ENCODE measurements at regions not wholly inside any gene's neighbourhood (a gene's known extent, or its start where the extent isn't known, plus 50 kb on each side); places are given as distances from the start of the nearest gene placed in this dataset.

GRCh38 chr1:232456714-232457113 lies 173.2 kb downstream of the SIPA1L2 start:
- peaks cover 0 to 6% (median 0%) of the 10 kb centered on the region in 3 donors for H3K36me3 ChIP-seq
- no peak overlapping the region for H3K27ac ChIP-seq
- H3K9me3 ChIP-seq, result no peaks in the 10 kb centered on the region
- TF ChIP-seq, protein P1, sequence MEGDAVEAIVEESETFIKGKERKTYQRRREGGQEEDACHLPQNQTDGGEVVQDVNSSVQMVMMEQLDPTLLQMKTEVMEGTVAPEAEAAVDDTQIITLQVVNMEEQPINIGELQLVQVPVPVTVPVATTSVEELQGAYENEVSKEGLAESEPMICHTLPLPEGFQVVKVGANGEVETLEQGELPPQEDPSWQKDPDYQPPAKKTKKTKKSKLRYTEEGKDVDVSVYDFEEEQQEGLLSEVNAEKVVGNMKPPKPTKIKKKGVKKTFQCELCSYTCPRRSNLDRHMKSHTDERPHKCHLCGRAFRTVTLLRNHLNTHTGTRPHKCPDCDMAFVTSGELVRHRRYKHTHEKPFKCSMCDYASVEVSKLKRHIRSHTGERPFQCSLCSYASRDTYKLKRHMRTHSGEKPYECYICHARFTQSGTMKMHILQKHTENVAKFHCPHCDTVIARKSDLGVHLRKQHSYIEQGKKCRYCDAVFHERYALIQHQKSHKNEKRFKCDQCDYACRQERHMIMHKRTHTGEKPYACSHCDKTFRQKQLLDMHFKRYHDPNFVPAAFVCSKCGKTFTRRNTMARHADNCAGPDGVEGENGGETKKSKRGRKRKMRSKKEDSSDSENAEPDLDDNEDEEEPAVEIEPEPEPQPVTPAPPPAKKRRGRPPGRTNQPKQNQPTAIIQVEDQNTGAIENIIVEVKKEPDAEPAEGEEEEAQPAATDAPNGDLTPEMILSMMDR (IDR thresholded peaks at IDR 0.05), result no peak
- H3K4me3 ChIP-seq, result no peak overlapping the region
- no peak for DNase-seq
- H3K4me1 ChIP-seq, result no peaks in the 10 kb centered on the region
- H3K27me3 ChIP-seq, result no peaks in the 10 kb centered on the region
- intact Hi-C loops (cut with DNase I; ENCODE audit: low total_unique reads), result no loop called here

DNA sequence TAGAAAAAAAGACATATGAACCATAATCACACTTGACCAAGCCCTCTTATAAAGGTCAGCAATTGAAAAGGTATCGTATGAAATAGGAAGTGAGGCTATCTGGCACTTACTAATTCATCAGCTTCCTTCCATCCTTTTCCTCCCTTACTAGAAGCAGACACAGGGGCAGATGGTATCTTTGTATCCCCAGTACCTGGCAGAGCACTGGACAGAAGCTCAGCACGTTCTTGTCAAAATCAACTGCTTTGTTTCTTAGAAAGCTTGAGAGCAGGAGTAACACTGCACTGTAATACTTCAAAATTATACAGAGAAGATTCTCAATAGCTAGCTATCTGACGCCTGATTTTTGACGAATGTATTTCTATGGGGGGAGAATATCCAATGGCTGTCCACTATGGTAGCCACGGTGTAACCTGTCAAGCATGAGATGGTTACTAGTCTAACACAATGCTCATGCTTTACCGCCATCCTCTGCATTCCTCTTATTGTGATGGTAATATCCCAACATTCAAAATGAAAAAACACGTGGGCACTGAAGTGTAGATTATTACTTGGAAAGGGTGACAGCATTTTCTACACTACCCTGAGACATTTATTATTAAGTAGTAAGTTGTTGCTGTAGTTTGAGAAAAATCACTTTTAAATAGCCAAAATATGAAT lies 175.6 kb downstream of the SIPA1L2 start:
- no peaks in the 10 kb centered on the region for H3K36me3 ChIP-seq
- H3K9me3 ChIP-seq, result no peaks in the 10 kb centered on the region
- intact Hi-C loops (cut with DNase I; ENCODE audit: low total_unique reads), result no loop called here
- TF ChIP-seq, protein P1 (IDR thresholded peaks at IDR 0.05), result no peak
- H3K27me3 ChIP-seq, result no peaks in the 10 kb centered on the region
- no peak overlapping the region for H3K27ac ChIP-seq
- H3K4me3 ChIP-seq, result no peak overlapping the region
- no peak for DNase-seq
- no peaks in the 10 kb centered on the region for H3K4me1 ChIP-seq

- H3K27me3 ChIP-seq, result no peaks in the 10 kb centered on the region
- H3K9me3 ChIP-seq, result no peaks in the 10 kb centered on the region
- no peaks in the 10 kb centered on the region for H3K36me3 ChIP-seq
- H3K27ac ChIP-seq, result no peak overlapping the region
- no peaks in the 10 kb centered on the region for H3K4me1 ChIP-seq
- no peak overlapping the region for H3K4me3 ChIP-seq
- no peak for DNase-seq
- intact Hi-C loops (cut with DNase I; ENCODE audit: low total_unique reads), result no loop called here
- TF ChIP-seq, protein P1 (IDR thresholded peaks at IDR 0.05), result no peak
These were observed 177.0 kb downstream of the SIPA1L2 start for GRCh38 chr1:232452736-232453440.

GRCh38 chr1:232452117-232452516 lies 177.8 kb downstream of the SIPA1L2 start:
- intact Hi-C loops (cut with DNase I; ENCODE audit: low total_unique reads), result no loop called here
- Histone ChIP-seq H3K9me3 (no peaks in the 10 kb centered on the region), H3K4me1 (no peaks in the 10 kb centered on the region), H3K4me3 (no peak overlapping the region), H3K36me3 (no peaks in the 10 kb centered on the region), H3K27me3 (no peaks in the 10 kb centered on the region), H3K27ac (no peak overlapping the region)
- TF ChIP-seq, protein P1 (IDR thresholded peaks at IDR 0.05), result no peak
- no peak for DNase-seq

DNA sequence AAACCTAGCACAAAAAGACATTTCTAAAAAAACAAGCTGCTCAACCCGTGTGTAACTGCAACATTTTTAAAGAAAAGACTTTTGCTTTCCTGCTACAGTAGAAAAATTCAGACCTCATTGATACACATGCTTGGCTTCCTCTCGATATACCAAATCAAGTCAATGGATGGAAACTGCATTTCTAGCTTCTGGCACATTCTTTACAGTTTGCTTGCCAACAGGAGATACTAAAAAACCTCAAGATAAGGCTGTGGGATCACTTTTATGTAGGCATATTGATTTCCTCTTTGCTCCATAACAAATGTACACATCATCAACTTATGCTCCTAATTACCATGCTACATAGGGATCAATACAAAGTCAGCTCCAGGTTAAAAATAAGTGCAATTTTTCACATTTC lies 178.4 kb downstream of the SIPA1L2 start:
- Histone ChIP-seq H3K4me1 (no peaks in the 10 kb centered on the region), H3K27me3 (no peaks in the 10 kb centered on the region), H3K4me3 (no peak overlapping the region), H3K27ac (no peak overlapping the region), H3K36me3 (no peaks in the 10 kb centered on the region), H3K9me3 (no peaks in the 10 kb centered on the region)
- intact Hi-C loops (cut with DNase I; ENCODE audit: low total_unique reads), result no loop called here
- no peak for DNase-seq
- TF ChIP-seq, protein P1 (IDR thresholded peaks at IDR 0.05), result no peak

All from tibial artery (tissue), 4 donors.